ENCODE measurements at regions not wholly inside any gene's neighbourhood (a gene's known extent, or its start where the extent isn't known, plus 50 kb on each side); places are given as distances from the start of the nearest gene placed in this dataset.

DNA sequence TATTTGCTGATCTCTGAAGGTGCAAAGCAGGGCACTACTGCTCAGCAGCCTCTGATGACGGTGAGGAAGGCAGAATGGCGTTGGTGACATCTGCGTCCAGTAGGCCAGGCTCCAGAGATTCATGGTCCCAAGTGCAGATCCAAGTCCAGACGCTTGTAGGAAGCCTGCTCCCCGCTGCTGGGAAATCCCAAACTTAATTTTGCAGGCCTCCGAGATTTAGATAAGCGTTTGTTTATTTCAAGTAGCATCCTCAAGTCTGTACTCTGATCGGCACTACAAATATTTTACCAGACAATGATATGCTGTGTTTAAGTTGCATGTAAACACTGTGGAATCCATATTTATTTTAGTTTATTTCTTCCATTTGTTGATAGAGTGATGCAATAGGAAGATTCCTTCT lies 244.9 kb upstream of the KLF6 start:
- no peak for DNase-seq

GRCh38 chr10:4028854-4029583 lies 244.0 kb upstream of the KLF6 start:
- no peak for DNase-seq

DNA sequence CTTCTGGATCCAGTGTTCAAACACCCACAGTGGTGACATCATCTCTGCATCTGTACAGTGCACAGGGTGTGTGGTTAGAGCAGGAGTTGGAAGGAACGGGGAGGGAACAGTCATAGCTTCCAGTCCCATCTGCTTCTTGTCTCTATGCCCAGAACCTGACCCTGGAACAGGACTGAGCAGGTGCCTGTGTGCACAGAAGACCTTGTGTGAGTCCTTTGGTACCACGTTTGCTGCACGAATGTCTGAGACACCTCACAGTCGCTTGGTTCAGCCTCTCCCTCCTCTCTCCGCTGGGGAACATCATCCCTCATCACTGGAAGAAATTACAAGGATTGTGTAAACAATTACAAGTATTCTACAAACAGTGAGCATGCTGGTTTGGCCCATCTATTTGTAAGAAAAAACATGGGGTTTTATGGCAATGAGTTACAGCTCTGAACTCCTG lies 243.0 kb upstream of the KLF6 start:
- no peak for DNase-seq

- no peak for DNase-seq
Observed at GRCh38 chr10:4025339-4025738, 240.3 kb upstream of the KLF6 start.

DNA sequence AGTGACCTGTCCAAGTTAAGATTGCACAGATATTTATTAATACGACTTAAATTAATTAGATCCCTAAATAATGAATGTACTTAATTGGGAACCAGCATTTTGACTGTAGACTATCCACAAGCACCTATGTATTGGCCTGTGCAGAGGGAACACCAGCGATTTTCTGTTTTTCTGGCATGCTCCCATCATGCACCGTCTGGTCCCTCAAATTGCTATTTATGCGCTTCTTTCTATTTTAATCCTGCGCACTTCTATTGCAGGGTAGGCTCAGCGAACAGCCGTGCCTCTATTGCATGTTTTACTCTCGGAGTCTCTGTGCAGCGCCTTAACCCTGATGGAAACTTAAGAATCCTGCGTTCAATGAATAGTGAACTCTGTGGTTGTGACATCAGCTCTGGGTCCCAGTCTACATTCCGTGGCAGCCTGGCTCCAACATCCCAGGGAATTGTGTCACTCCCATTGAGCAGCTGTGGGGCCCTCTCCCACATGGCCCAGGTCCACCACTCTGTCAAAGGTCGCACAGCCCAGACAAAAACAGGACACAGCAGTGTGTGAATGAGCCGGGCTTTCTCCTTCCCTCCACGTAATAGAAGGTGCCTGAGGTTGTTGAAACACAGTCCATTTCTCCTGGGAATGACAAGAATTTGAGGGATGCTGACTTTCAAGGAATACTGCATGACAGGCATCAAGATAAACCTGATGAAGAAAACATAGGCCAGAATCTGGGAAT lies 239.7 kb upstream of the KLF6 start:
- DNase-seq = no peak

GRCh38 chr10:4024027-4024426 lies 239.0 kb upstream of the KLF6 start:
- DNase-seq = no peak

DNA sequence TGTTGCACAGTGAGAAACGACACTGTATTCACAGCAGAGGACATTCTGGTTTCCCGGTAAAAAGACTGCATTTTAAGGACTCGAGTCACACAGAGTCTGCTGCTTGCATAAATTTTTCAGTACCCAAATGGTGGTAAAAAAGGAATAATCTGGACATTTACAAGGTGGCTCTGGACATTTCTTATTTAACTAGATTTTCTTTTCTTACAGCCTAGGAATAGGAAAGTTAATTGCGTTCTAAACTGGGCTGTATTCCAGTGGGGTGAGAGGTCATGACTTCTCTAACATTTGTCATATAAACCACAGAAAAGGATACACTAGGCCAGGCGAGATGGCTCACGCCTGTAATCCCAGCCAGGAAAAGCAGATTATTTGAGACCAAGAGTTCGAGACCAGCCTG lies 237.5 kb upstream of the KLF6 start:
- no peak for DNase-seq

- DNase-seq = no peak
Observed at GRCh38 chr10:4020631-4021030, 235.6 kb upstream of the KLF6 start.

DNA sequence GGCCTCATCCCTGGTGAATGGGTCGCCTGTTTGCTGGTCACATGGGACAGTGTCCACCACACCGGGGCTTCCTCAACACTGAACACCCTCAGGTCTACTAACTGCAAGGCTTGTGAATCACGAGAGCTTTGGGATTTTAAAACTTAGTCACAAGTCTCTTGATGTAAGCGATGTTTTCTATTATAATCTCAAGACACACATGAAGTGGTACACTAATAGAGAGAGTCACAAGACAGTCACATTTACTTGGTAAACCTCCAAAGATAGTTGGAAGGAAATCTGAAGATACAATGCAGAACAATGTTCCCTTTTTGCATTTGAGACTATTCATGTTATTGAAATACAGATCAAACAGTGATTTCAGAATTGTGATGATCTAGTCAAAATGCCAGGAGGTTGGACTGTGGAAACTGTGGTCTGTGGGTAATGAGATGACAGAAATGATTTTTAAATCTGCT lies 233.1 kb upstream of the KLF6 start:
- DNase-seq = no peak

DNA sequence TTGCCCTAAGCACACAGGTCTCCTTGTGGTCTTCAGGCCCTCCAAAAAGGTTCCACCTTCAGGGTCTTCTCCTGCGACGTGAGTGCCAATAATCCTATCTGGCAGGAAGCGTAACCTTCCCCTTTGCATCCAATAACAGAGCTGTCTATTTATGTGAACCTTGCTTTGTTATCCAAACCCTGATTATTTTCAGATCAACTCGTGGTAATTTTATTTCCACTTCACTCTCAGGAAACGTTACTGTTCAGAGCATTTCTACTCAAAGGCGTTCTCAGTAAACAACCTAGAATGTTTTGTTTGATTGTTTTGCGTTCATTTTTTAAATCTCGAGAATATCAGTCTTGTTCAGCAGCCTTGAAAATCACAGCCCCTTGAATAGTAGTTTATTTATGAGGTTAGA lies 232.3 kb upstream of the KLF6 start:
- DNase-seq = no peak

- DNase-seq = no peak
Observed at GRCh38 chr10:4016214-4016740, 231.3 kb upstream of the KLF6 start.

DNA sequence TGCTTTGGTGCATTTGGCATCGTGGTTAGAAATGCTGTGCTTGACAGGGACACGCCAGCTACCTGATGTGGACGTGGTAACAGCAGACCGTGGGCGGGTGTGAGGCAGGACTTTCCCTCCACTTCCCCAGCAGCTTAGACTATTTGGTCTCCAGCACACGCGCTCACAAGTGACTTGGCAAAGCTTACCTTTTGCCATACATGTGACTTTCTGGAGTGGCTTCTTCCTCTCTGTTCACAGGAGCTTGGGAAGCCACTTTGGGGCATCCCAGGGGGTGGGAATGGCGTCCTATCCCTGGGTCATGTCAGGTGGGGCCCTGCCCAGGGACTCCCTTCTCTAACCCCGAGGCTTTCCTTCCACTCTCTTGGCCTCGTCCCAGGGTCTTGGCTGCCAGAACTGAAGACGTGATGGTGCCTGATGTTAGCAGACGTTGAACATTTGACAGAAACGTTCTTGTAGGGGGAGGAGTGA lies 228.7 kb upstream of the KLF6 start:
- no peak for DNase-seq

DNA sequence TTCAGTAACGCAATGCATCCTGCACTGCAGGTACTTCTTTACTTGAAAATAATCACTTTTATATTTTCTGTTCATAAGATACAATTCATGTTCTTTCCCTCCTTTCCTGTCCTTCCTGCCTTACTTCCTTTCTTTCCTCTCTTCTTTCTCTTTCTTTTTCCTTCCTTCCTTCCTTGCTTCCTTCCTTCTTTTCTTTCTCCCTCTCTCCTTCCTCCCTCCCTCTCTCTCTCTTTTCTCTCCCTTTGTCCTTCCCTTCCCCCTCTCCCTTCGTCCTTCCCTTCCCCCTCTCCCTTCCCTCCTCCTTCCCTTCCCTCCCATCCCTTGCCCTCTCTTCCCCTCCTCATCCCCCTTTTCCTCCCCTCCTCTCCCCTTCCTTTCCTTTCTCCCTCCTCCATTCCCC lies 227.8 kb upstream of the KLF6 start:
- no peak for DNase-seq

DNA sequence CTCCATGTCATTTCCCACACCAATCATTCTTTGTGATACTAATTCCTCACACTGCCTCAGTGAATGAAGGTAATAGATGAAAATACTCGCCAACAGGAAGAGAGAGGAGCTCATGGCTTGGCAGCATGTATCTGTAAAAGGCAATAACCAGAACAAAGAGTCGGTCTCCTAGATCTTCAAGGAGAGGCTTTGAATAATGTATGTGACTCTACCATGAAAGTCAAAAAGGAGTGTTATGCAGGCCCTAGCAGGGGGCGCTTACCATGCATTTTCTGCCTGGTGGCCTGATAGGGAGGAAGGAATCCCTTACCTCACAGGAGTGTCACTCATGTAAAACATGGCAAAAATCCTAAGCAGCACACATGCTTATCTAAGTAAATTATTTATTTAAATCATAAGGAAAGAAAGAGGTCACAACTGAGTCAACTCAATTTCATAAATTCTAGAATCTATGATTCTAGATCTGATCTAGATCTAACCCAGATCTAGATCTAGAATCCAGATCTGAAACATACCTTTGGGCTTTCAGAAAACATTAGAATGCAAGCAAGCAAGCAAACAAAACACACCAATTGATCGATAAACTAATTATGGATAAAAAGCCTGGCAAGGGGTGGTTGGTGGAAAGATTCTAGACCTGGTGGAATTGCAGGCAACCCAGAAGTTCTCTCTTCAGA lies 226.3 kb upstream of the KLF6 start:
- DNase-seq = no peak

DNA sequence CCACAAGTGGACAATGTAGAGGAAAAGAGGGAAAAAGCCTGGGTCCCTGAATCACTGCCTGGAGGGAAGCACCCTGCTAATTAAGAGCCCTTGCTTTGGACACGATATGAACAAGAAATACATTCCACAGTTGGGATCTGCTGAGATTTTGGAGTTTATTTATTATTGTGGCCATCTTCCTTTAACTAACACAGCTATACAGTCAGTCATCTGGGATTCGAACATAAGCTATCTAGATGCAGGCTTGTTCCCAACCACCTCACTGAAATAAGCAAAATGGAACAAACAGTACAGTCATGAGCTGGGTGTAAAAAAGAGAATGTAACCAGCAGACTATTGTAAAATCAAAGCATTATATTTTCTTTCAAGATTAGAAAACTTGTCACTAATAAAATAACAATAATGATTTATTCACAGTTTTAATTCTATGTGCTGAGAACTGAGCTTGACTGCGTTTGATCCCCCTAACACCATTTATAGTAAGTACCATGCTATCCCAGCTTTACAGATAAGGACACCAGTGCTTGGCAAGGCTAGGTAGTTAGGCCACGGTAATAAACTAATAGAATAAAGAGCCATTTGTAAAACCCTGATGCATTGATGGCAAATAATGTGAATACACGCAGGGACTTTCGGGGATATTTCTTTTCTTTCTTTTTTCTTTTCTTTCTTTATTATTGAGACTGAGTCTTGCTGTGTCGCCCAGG lies 223.8 kb upstream of the KLF6 start:
- DNase-seq = no peak

GRCh38 chr10:4007771-4008170 lies 222.8 kb upstream of the KLF6 start:
- no peak for DNase-seq

DNA sequence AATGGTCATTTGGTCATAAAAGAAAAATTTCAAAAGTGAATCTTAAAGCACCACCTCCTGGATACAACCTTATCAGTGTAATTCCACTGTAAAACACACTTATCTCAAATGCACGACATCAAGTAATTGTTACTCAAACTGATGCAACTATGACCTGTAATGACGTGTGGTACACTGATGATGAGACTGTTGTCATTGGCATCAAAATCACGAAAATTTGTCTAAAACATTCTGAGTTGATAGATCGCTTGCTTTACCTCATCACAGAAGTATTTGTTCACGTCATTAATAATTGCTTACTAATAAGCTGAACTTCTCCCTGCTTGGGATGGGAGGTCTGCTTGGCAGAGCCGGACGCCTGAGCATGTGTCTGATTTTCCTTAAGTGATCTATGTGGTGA lies 221.8 kb upstream of the KLF6 start:
- no peak for DNase-seq

DNA sequence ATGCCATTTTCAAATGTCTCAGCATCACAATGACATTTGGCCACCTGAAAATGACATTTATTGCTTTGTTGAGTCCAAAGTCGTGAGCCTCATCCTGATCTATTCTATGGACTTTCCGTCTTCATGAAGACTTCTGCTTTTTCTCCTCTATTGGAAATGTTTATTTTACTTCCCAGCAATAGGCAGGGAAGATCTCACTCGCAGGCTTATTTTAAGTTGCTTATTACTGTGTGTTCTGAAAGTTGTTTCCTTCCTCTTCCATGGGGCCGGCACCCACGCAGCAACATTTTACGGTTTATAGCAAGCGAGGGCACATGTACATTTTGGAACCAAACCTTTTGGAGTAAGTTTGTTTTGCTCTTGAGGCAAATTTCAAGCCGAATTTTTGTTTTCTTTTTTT lies 221.0 kb upstream of the KLF6 start:
- no peak for DNase-seq

DNA sequence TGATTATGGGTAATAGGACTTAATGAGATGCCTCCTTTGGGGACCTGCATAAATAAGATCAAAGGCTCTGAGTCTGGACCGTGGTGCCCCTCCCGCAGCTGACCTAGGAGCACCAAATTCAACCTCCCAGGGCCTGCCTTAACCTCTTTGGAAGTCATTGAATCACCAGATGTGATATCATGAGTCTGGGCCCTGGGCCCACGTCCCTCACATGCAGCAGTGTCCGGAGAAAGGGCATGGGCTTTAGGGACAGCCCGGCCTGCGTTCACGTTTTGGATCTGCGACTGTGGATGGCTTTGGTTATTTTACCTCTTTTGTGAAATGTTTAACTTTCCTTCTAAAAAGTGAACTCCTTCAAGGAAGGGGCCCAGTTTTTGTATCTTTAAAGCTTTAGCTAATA lies 220.0 kb upstream of the KLF6 start:
- no peak for DNase-seq

DNA sequence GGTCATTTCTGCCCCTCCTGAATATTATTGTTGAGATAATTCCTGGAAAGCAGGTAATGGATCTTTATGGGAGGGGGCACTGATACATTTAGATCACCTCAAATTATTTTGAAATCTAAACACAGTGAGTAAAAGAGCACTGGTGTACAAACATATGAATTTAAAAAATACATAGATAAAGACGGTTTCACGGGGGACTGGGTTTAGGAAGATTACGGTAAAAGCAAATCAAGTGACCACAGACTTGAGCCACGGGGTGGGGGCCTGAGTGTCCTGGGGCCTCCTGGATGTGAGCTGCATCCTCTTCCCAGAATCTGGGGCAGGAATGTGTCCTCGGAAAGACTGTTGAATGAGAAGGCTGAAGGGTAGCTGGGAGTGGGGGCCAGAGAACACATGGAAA lies 219.1 kb upstream of the KLF6 start:
- no peak for DNase-seq

DNA sequence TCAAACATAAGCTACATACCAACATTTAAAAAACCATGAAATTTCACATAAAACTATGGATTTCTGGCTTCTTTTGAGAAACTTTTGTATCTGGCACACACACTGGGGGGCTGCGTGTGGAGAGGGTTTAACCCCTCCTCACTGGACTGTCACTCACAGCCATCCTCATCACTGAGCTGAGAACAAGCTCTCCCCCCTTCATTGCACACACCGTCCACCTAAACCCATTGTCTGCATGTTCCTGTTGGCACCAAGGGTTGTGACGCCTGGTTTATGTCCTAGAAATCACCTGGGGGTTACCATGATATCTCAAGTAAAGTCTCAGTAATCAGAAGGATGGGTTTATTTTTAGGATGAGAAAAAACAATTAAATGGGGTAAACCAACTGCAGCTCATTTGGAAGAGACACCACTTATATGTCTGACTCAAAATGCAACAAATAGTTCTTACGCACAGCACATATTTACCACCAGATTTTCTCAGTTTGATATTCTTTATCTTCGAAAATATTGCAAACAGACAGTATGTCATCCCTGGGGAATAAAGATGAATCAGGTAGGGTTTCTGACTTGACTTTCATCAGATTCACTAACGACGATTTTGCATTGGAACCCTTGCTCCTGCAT lies 218.5 kb upstream of the KLF6 start:
- no peak for DNase-seq

DNA sequence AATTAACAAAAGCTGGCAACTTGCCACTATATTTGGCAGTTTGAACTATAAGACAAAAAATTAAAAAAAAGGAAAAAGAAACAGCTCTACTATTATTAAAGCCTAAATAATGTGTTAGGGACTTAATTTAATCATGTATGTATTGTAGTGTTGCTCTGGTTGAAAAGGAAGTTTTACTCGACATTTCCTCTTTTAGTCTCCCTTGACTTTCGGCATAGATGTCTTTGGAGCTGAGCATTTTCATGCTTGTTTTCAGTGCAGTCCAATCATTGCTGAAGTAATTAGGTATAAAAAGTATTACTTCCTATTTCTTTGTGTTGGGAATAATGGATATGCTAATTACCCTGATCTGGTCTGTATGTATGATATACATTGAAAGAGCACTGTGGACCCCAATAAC lies 216.8 kb upstream of the KLF6 start:
- DNase-seq = no peak

GRCh38 chr10:3999642-4000041 lies 214.6 kb upstream of the KLF6 start:
- DNase-seq = no peak

Measured in AML-193 (cell line).